Prostate gland (tissue), 2 donors: ENCODE measurements at regions not wholly inside any gene's neighbourhood (a gene's known extent, or its start where the extent isn't known, plus 50 kb on each side); places are given as distances from the start of the nearest gene placed in this dataset.

Source experiments
- POLR2A ChIP-seq: fragments of 450-650 bp; IDR thresholded peaks from one replicate; pipeline ENCODE4 v1.6.1; 2016; ENCODE audit warnings: antibody characterized with exemption, mild to moderate bottlenecking
- TF ChIP-seq, protein P1 (sequence below), 4 experiments: fragments of 200-600 bp in 2 of 4; fragments of 450-650 bp in 2 of 4; sonication (generic) in 2 of 4; IDR thresholded peaks; 1 replicate in 3 of 4; 2 replicates in 1 of 4; pipeline ENCODE4 v1.5.1; 2016 to 2019; ENCODE audit warnings: antibody characterized with exemption in 4 of 4, mild to moderate bottlenecking in 2 of 4, moderate library complexity in 2 of 4

DNA sequence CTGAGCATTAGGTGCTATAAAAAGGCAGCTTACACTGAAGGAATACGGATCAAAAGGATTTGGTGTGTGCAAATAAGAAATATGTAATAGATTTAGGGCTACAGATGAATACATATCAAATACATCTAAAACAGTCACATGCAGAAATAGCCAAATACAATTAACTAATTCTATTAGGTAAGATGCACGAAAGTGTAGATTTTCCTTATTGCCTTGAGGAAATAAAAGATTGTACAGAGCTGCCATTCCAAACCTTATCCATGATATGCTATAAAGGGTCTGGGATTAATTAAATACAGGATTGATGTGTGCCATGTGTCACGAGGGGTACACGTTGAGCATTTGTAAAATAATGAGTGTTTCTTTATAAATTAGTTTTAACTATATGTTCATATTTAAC, 107.0 kb upstream of the ELOVL6 start:
- TF ChIP-seq, protein P1, sequence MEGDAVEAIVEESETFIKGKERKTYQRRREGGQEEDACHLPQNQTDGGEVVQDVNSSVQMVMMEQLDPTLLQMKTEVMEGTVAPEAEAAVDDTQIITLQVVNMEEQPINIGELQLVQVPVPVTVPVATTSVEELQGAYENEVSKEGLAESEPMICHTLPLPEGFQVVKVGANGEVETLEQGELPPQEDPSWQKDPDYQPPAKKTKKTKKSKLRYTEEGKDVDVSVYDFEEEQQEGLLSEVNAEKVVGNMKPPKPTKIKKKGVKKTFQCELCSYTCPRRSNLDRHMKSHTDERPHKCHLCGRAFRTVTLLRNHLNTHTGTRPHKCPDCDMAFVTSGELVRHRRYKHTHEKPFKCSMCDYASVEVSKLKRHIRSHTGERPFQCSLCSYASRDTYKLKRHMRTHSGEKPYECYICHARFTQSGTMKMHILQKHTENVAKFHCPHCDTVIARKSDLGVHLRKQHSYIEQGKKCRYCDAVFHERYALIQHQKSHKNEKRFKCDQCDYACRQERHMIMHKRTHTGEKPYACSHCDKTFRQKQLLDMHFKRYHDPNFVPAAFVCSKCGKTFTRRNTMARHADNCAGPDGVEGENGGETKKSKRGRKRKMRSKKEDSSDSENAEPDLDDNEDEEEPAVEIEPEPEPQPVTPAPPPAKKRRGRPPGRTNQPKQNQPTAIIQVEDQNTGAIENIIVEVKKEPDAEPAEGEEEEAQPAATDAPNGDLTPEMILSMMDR (IDR thresholded peaks at IDR 0.05) = no peak
- TF ChIP-seq POLR2A = no peak
